H1 (cell line): ENCODE measurements at regions not wholly inside any gene's neighbourhood (a gene's known extent, or its start where the extent isn't known, plus 50 kb on each side); places are given as distances from the start of the nearest gene placed in this dataset.

Source experiments
- SUZ12 ChIP-seq: fragments of 200-600 bp; sonication (generic); IDR thresholded peaks from 2 replicates; pipeline ENCODE4 v1.6.1; 2012; ENCODE audit warnings: mild to moderate bottlenecking, inconsistent platforms, low read length, moderate library complexity, mixed read lengths
- TF ChIP-seq, protein P1 (sequence below): IDR thresholded peaks from 2 replicates; pipeline ENCODE4 v1.6.1; 2011; ENCODE audit warnings: low read depth, mild to moderate bottlenecking, low read length; ENCODE audit not compliant: insufficient read depth

- TF ChIP-seq, protein P1, sequence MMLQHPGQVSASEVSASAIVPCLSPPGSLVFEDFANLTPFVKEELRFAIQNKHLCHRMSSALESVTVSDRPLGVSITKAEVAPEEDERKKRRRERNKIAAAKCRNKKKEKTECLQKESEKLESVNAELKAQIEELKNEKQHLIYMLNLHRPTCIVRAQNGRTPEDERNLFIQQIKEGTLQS, result no peak
- TF ChIP-seq SUZ12, result no peak
Observed at GRCh38 chr2:67671464-67672450, 274.6 kb downstream of the ETAA1 start (continued).
